CD8-positive, alpha-beta memory T cell (primary cell): ENCODE measurements at regions not wholly inside any gene's neighbourhood (a gene's known extent, or its start where the extent isn't known, plus 50 kb on each side); places are given as distances from the start of the nearest gene placed in this dataset.

Experiments
- CTCF ChIA-PET: fragments of 350-600 bp; sonication (Branson Sonifier 250); formaldehyde crosslinking; loops from one replicate; lab custom pipeline; 2021; ENCODE audit warnings: antibody characterized with exemption; lab: Charles Lee
- POLR2A ChIA-PET: fragments of 350-600 bp; sonication (Branson Sonifier 250); formaldehyde crosslinking; loops from one replicate; lab custom pipeline; 2021; ENCODE audit warnings: antibody characterized with exemption; lab: Charles Lee
- DNase-seq, 5 donors: peaks; one replicate each; pipeline versions ENCODE4 v3.0.0 to v3.0.0-alpha.2; 2020 to 2022; ENCODE audit warnings: mixed read lengths in 1 of 5
- H3K27ac ChIP-seq: one replicate; pipeline ENCODE4 v1.7.0; 2013; ENCODE audit warnings: low read depth, mild to moderate bottlenecking, low read length, moderate library complexity
- H3K27me3 ChIP-seq: 2 replicates; pipeline ENCODE4 v1.7.0; 2013; ENCODE audit warnings: low read length, mild to moderate bottlenecking; ENCODE audit not compliant: insufficient read depth, poor library complexity, severe bottlenecking
- H3K36me3 ChIP-seq: 2 replicates; pipeline ENCODE4 v1.7.0; 2013; ENCODE audit warnings: mild to moderate bottlenecking, low read length, moderate library complexity; ENCODE audit not compliant: insufficient read depth
- H3K4me1 ChIP-seq: 2 replicates; pipeline ENCODE4 v1.7.0; 2013; ENCODE audit warnings: mild to moderate bottlenecking, low read length, moderate library complexity; ENCODE audit not compliant: insufficient read depth
- H3K4me3 ChIP-seq: 2 replicates; pipeline ENCODE4 v1.7.0; 2013; ENCODE audit warnings: mild to moderate bottlenecking, low read length
- H3K9me3 ChIP-seq: 2 replicates; pipeline ENCODE4 v1.7.0; 2013; ENCODE audit warnings: mild to moderate bottlenecking, low read length
- H3K27ac Mint-ChIP-seq, 8 donors: one replicate each; pipeline ENCODE4 v1.8.0; 2020 to 2021; ENCODE audit warnings: mixed read lengths in 8 of 8, mild to moderate bottlenecking in 6 of 8, inconsistent platforms in 3 of 8, moderate library complexity in 3 of 8
- H3K27me3 Mint-ChIP-seq, 2 donors: one replicate each; pipeline ENCODE4 v1.8.0; 2020 to 2021; ENCODE audit warnings: mixed read lengths in 2 of 2, mild to moderate bottlenecking in 1 of 2, moderate library complexity in 1 of 2
- H3K36me3 Mint-ChIP-seq, 3 donors: one replicate each; pipeline ENCODE4 v1.8.0; 2020 to 2021; ENCODE audit warnings: mixed read lengths in 3 of 3, inconsistent platforms in 1 of 3, mild to moderate bottlenecking in 1 of 3
- H3K4me1 Mint-ChIP-seq, 3 donors: one replicate each; pipeline ENCODE4 v1.8.0; 2020 to 2021; ENCODE audit warnings: mixed read lengths in 3 of 3, inconsistent platforms in 1 of 3, mild to moderate bottlenecking in 1 of 3
- H3K4me3 Mint-ChIP-seq, 7 donors: one replicate each; pipeline ENCODE4 v1.8.0; 2020 to 2021; ENCODE audit warnings: mixed read lengths in 7 of 7, mild to moderate bottlenecking in 6 of 7, moderate library complexity in 4 of 7, inconsistent platforms in 2 of 7
- H3K9me3 Mint-ChIP-seq, 5 donors: one replicate each; pipeline ENCODE4 v1.8.0; 2020 to 2022; ENCODE audit warnings: mixed read lengths in 5 of 5, mild to moderate bottlenecking in 3 of 5, moderate library complexity in 2 of 5, inconsistent platforms in 1 of 5

DNA sequence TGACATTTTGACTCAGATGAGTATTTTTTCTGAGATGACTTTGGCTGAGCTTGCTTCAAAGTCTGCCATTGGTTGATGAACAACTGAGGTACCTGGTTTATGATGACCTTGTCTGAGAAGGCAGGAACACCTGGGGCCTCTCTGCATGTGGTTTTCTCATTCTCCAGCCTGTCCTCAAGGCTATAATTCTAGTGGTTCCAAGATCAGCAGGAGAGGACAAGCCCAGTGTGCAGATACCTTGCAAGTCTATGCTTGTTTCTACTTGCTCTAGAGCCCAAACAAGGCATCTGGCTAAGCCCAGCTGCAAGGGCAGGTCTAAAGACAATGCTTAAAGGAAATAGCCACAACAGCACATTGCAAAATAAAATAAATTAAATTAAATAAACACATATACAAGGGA lies 1100.0 kb downstream of the NLGN4Y start:
- Histone ChIP-seq H3K4me1 (no peaks in the 10 kb centered on the region), H3K27me3 (no peaks in the 10 kb centered on the region), H3K36me3 (no peaks in the 10 kb centered on the region), H3K4me3 (no peak overlapping the region), H3K9me3 (no peaks in the 10 kb centered on the region), H3K27ac (no peak overlapping the region)
- no peaks in the 10 kb centered on the region for H3K4me1 Mint-ChIP-seq
- no peak for DNase-seq
- POLR2A ChIA-PET = no interaction called here
- no peaks in the 10 kb centered on the region for H3K36me3 Mint-ChIP-seq
- no peak overlapping the region for H3K4me3 Mint-ChIP-seq
- no peaks in the 10 kb centered on the region for H3K27me3 Mint-ChIP-seq
- CTCF ChIA-PET = no interaction called here
- no peak overlapping the region for H3K27ac Mint-ChIP-seq
- peaks cover 0 to 11% (median 0%) of the 10 kb centered on the region in 5 donors for H3K9me3 Mint-ChIP-seq

DNA sequence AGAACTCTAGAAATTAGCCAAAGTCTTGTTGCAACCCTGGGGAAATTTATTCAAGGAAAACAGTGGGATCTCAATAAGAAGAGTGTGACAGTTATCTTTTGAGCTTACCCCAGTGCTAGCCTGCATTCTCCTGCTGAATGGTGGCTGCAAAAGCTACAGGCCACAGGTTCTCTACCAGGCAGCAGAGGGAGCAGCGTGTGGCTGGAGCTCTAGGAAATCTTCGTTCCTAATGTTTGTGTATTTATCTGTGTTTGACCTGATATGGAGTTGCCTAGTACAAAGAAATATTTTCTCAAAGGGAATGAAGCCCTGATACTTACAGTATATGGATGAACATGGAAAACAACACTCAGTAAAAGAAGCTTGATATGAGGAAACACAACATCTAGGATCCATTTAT lies 1100.6 kb downstream of the NLGN4Y start:
- Mint-ChIP-seq H3K27me3 (no peaks in the 10 kb centered on the region), H3K4me3 (no peak overlapping the region), H3K27ac (no peak overlapping the region), H3K36me3 (no peaks in the 10 kb centered on the region), H3K9me3 (peaks cover 0 to 6% (median 0%) of the 10 kb centered on the region in 5 donors), H3K4me1 (no peaks in the 10 kb centered on the region)
- ChIA-PET POLR2A (no interaction called here), CTCF (no interaction called here)
- Histone ChIP-seq H3K27me3 (no peaks in the 10 kb centered on the region), H3K36me3 (no peaks in the 10 kb centered on the region), H3K4me1 (no peaks in the 10 kb centered on the region), H3K4me3 (no peak overlapping the region), H3K9me3 (no peaks in the 10 kb centered on the region), H3K27ac (no peak overlapping the region)
- DNase-seq = no peak

DNA sequence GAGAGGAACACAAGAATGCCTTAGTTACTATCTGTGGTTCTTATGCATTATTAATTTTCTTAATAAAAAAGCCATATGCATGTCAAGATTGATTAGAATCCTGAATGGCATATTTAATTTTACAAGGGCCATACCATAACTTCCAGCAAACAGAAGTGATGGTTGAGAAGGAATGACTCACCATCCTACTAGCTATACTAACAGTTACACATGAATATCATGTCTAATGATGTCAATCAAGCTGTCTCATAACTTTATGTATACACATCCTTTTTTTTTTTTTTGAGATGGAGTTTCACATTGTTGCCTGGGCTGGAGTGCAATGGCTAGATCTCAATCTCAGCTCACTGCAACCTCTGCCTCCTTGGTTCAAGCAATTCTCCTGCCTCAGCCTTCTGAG lies 1123.9 kb downstream of the NLGN4Y start:
- no peaks in the 10 kb centered on the region for H3K4me1 ChIP-seq
- H3K4me3 ChIP-seq = no peak overlapping the region
- ChIA-PET POLR2A (no interaction called here), CTCF (no interaction called here)
- no peak for DNase-seq
- H3K9me3 ChIP-seq = no peaks in the 10 kb centered on the region
- H3K9me3 Mint-ChIP-seq = no peaks in the 10 kb centered on the region
- H3K27ac Mint-ChIP-seq = no peak overlapping the region
- H3K36me3 Mint-ChIP-seq = no peaks in the 10 kb centered on the region
- no peak overlapping the region for H3K27ac ChIP-seq
- no peaks in the 10 kb centered on the region for H3K4me1 Mint-ChIP-seq
- H3K27me3 Mint-ChIP-seq = no peaks in the 10 kb centered on the region
- no peaks in the 10 kb centered on the region for H3K36me3 ChIP-seq
- H3K4me3 Mint-ChIP-seq = no peak overlapping the region
- H3K27me3 ChIP-seq = no peaks in the 10 kb centered on the region

DNA sequence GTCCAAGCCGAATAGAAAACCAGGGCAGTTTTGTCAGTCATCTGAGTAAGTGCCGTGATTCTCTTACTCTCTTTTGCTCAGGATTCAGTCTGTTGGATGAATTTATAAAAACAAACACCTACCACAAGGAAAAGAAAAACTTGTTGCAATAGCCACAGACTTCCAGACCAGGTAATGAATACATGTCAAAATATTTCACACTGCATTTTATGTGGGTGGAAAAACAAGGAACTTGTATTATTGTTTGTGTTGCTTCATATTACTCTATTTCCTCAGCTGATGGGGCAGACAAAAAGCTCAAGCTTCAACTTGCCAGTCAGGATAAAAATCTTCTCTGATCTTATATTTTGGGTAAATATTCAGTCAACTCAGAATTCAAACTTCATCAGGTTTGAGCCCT lies 1125.7 kb downstream of the NLGN4Y start:
- Histone ChIP-seq H3K4me3 (no peak overlapping the region), H3K27me3 (no peaks in the 10 kb centered on the region), H3K4me1 (no peaks in the 10 kb centered on the region), H3K27ac (no peak overlapping the region), H3K36me3 (no peaks in the 10 kb centered on the region), H3K9me3 (no peaks in the 10 kb centered on the region)
- no peaks in the 10 kb centered on the region for H3K27me3 Mint-ChIP-seq
- H3K36me3 Mint-ChIP-seq = no peaks in the 10 kb centered on the region
- no peaks in the 10 kb centered on the region for H3K9me3 Mint-ChIP-seq
- no peak overlapping the region for H3K27ac Mint-ChIP-seq
- POLR2A ChIA-PET = no interaction called here
- no peaks in the 10 kb centered on the region for H3K4me1 Mint-ChIP-seq
- CTCF ChIA-PET = no interaction called here
- DNase-seq = no peak
- H3K4me3 Mint-ChIP-seq = no peak overlapping the region

DNA sequence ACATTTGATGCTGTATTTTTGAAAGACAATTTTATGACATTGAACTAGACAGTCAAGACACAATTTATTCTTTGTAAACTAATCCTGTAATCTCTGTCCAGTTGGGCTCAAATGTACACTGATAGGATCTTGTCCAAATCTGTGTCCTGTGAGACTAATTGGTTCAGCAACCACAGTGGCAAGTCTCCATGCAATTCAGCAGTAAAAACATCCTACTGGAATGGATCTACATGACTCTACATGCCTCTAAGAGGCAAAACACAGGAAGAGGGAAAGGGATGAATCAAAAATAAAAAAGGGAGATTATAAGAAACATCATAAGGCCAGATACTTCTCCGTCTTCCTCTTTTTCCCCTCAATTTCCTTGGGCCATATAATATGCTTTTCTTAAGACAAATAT lies 1164.2 kb downstream of the NLGN4Y start:
- no peaks in the 10 kb centered on the region for H3K27me3 Mint-ChIP-seq
- CTCF ChIA-PET = no interaction called here
- no peaks in the 10 kb centered on the region for H3K36me3 ChIP-seq
- no peaks in the 10 kb centered on the region for H3K9me3 Mint-ChIP-seq
- no peak overlapping the region for H3K27ac Mint-ChIP-seq
- H3K4me3 Mint-ChIP-seq = no peak overlapping the region
- no peaks in the 10 kb centered on the region for H3K9me3 ChIP-seq
- H3K4me1 ChIP-seq = no peaks in the 10 kb centered on the region
- no peak overlapping the region for H3K27ac ChIP-seq
- POLR2A ChIA-PET = no interaction called here
- H3K36me3 Mint-ChIP-seq = no peaks in the 10 kb centered on the region
- no peaks in the 10 kb centered on the region for H3K27me3 ChIP-seq
- no peak overlapping the region for H3K4me3 ChIP-seq
- no peaks in the 10 kb centered on the region for H3K4me1 Mint-ChIP-seq
- no peak for DNase-seq

DNA sequence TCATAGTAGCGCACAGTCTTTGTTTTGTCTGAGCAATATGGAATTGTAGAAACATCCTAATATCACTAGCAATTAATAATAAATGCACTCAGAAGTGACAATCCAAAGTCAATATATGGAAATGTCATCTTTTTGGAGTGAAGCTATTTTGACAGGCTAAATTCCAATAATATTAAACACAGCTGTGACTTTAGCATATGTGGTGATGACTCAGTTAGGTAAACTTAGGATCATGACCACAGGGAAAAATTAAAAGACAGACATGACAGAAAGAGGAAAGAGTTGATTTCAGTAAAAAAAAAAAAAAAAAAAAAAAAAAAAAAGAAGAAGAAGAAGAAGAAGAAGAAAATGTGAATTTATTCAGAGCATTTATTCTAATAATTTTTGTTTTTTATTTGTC lies 1165.7 kb downstream of the NLGN4Y start:
- H3K9me3 Mint-ChIP-seq = no peaks in the 10 kb centered on the region
- Histone ChIP-seq H3K9me3 (no peaks in the 10 kb centered on the region), H3K27me3 (no peaks in the 10 kb centered on the region), H3K4me1 (no peaks in the 10 kb centered on the region), H3K27ac (no peak overlapping the region), H3K36me3 (no peaks in the 10 kb centered on the region), H3K4me3 (no peak overlapping the region)
- H3K4me3 Mint-ChIP-seq = no peak overlapping the region
- CTCF ChIA-PET = no interaction called here
- H3K36me3 Mint-ChIP-seq = no peaks in the 10 kb centered on the region
- no peak overlapping the region for H3K27ac Mint-ChIP-seq
- H3K4me1 Mint-ChIP-seq = no peaks in the 10 kb centered on the region
- POLR2A ChIA-PET = no interaction called here
- no peak for DNase-seq
- no peaks in the 10 kb centered on the region for H3K27me3 Mint-ChIP-seq

DNA sequence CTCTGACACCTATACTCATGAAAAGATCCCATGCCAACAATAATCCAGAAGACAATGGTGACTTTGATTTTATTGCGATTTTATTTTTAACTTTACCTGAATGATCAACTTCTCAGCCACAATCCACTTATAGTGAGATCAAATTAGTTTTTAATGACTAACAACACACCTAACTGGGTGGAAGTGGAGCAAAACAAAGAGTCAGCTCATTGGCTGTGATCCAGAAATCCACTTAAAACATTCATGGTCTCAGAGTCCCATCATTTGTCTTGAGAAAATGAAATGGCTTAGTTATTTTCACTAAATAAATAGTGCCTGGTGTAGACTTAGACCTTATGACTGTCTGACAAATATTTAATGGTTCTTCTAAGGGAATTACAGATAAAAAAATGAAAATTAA lies 1177.8 kb downstream of the NLGN4Y start:
- ChIA-PET CTCF (no interaction called here), POLR2A (no interaction called here)
- Mint-ChIP-seq H3K27me3 (no peaks in the 10 kb centered on the region), H3K4me1 (no peaks in the 10 kb centered on the region), H3K9me3 (no peaks in the 10 kb centered on the region), H3K27ac (no peak overlapping the region), H3K36me3 (no peaks in the 10 kb centered on the region), H3K4me3 (no peak overlapping the region)
- Histone ChIP-seq H3K27me3 (no peaks in the 10 kb centered on the region), H3K36me3 (no peaks in the 10 kb centered on the region), H3K9me3 (no peaks in the 10 kb centered on the region), H3K27ac (no peak overlapping the region), H3K4me3 (no peak overlapping the region), H3K4me1 (no peaks in the 10 kb centered on the region)
- DNase-seq = no peak

DNA sequence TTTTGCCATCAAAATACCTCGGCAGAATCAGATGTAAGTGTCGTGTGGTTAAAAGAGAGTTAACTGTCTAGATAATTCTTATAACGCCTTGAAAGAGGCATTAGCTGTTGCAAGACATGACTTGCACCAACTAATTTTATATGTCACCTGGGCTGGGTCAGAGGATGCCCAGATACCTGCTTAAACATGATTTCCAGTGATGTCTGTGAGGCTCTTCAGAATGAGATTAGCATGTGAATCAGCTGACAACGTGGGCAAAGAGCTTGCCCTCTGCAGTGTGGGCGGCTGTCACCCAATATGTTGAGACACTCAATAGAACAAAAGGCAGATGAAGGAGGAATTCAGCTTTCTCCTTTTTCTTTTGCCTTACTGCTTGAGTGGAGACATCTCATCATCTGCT lies 1180.6 kb downstream of the NLGN4Y start:
- no peaks in the 10 kb centered on the region for H3K4me1 ChIP-seq
- H3K4me3 ChIP-seq = no peak overlapping the region
- H3K9me3 Mint-ChIP-seq = no peaks in the 10 kb centered on the region
- H3K9me3 ChIP-seq = no peaks in the 10 kb centered on the region
- H3K27me3 ChIP-seq = no peaks in the 10 kb centered on the region
- no peaks in the 10 kb centered on the region for H3K36me3 Mint-ChIP-seq
- H3K27ac ChIP-seq = no peak overlapping the region
- no peaks in the 10 kb centered on the region for H3K36me3 ChIP-seq
- H3K4me1 Mint-ChIP-seq = no peaks in the 10 kb centered on the region
- CTCF ChIA-PET = no interaction called here
- DNase-seq = no peak
- no peak overlapping the region for H3K27ac Mint-ChIP-seq
- POLR2A ChIA-PET = no interaction called here
- H3K4me3 Mint-ChIP-seq = no peak overlapping the region
- no peaks in the 10 kb centered on the region for H3K27me3 Mint-ChIP-seq
